ENCODE measurements at regions not wholly inside any gene's neighbourhood (a gene's known extent, or its start where the extent isn't known, plus 50 kb on each side); places are given as distances from the start of the nearest gene placed in this dataset.

DNA sequence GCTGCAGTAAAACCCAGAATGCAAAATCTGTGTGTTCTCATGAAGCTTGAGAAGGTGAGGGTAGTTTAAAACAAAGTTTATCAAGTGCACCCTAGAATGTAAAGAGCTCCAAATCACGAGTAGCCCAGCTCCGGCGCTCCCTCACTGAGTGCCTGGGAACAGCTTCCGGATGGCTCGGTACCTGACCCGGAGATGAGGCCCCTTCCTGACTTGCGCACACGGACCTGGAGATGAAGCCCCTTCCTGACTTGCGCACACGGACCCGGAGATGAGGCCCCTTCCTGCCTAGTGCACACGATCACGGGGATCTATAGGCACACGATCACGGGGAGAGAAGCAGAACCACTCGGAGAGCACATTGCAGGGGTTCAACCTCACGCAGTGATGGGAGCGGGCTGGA is 322.1 kb upstream of the RNF32 start:
- Histone ChIP-seq H3K27me3 (ENCODE audit: insufficient read depth) (no peaks in the 10 kb centered on the region), H3K4me3 (no peak overlapping the region), H2AFZ (no peak overlapping the region), H3K4me1 (ENCODE audit: insufficient read depth) (no peaks in the 10 kb centered on the region), H3K79me2 (replicated peaks; ENCODE audit: insufficient read depth) (no peaks in the 10 kb centered on the region), H3K36me3 (ENCODE audit: insufficient read depth) (no peaks in the 10 kb centered on the region; the same call in 1 of the 2 replicates), H3F3A (replicated peaks; ENCODE audit: low read depth) (no peaks in the 10 kb centered on the region), H3K27ac (ENCODE audit: low read depth) (no peak overlapping the region), H3K9me2 (ENCODE audit: insufficient read depth) (no peaks in the 10 kb centered on the region), H3K4me2 (no peak overlapping the region), H4K20me1 (replicated peaks; ENCODE audit: insufficient read depth) (no peaks in the 10 kb centered on the region)
- TF ChIP-seq, protein P1, sequence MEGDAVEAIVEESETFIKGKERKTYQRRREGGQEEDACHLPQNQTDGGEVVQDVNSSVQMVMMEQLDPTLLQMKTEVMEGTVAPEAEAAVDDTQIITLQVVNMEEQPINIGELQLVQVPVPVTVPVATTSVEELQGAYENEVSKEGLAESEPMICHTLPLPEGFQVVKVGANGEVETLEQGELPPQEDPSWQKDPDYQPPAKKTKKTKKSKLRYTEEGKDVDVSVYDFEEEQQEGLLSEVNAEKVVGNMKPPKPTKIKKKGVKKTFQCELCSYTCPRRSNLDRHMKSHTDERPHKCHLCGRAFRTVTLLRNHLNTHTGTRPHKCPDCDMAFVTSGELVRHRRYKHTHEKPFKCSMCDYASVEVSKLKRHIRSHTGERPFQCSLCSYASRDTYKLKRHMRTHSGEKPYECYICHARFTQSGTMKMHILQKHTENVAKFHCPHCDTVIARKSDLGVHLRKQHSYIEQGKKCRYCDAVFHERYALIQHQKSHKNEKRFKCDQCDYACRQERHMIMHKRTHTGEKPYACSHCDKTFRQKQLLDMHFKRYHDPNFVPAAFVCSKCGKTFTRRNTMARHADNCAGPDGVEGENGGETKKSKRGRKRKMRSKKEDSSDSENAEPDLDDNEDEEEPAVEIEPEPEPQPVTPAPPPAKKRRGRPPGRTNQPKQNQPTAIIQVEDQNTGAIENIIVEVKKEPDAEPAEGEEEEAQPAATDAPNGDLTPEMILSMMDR (conservative IDR thresholded peaks at IDR 0.05; ENCODE audit: low read depth in 2 of 2): no peak
- Mint-ChIP-seq H3K4me1 (no peaks in the 10 kb centered on the region), H3K9me3 (peaks cover 5% of the 10 kb centered on the region; the same call in 2 of the 3 replicates), H3K36me3 (ENCODE audit: low read depth) (no peaks in the 10 kb centered on the region), H3K27ac (no peak overlapping the region), H3K4me3 (no peak overlapping the region), H3K27me3 (ENCODE audit: insufficient read depth, low read depth, poor library complexity) (peaks cover 3% of the 10 kb centered on the region)
- DNase-seq (ENCODE audit: low spot score) (no peak), ATAC-seq (no peak)

GRCh38 chr7:156309016-156309620 is 331.5 kb upstream of the RNF32 start:
- Mint-ChIP-seq H3K4me3 (no peak overlapping the region), H3K36me3 (ENCODE audit: low read depth) (no peaks in the 10 kb centered on the region), H3K9me3 (no peaks in the 10 kb centered on the region), H3K27me3 (ENCODE audit: insufficient read depth, low read depth, poor library complexity) (peaks cover 3% of the 10 kb centered on the region), H3K4me1 (peaks cover 6% of the 10 kb centered on the region; the same call in 2 of the 3 replicates), H3K27ac (no peak overlapping the region)
- DNase-seq (ENCODE audit: low spot score): no peak
- no peaks in the 10 kb centered on the region for H3K4me1 ChIP-seq (ENCODE audit: insufficient read depth)
- H3K36me3 ChIP-seq (ENCODE audit: insufficient read depth): no peaks in the 10 kb centered on the region
- H3K4me2 ChIP-seq: no peak overlapping the region
- H2AFZ ChIP-seq: no peak overlapping the region
- ATAC-seq: no peak
- no peaks in the 10 kb centered on the region for H3K79me2 ChIP-seq (replicated peaks; ENCODE audit: insufficient read depth)
- H3K27ac ChIP-seq (ENCODE audit: low read depth): no peak overlapping the region
- H4K20me1 ChIP-seq (replicated peaks; ENCODE audit: insufficient read depth): no peaks in the 10 kb centered on the region
- H3F3A ChIP-seq (replicated peaks; ENCODE audit: low read depth): no peaks in the 10 kb centered on the region
- H3K27me3 ChIP-seq (ENCODE audit: insufficient read depth): no peaks in the 10 kb centered on the region
- no peak overlapping the region for H3K4me3 ChIP-seq
- no peaks in the 10 kb centered on the region for H3K9me2 ChIP-seq (ENCODE audit: insufficient read depth)
- no peak for TF ChIP-seq JUNB (IDR thresholded peaks at IDR 0.05; ENCODE audit: unreplicated experiment)
- TF ChIP-seq ZNF114 (CRISPR knock-in tag; IDR thresholded peaks at IDR 0.05): no peak
- no peak for TF ChIP-seq CREB1 (CRISPR knock-in tag; IDR thresholded peaks at IDR 0.05; ENCODE audit: low read depth)
- no peak for TF ChIP-seq ETS1 (IDR thresholded peaks at IDR 0.05)
- TF ChIP-seq, protein P1 (conservative IDR thresholded peaks at IDR 0.05; ENCODE audit: low read depth in 2 of 2): no peak
- TF ChIP-seq, protein P2, sequence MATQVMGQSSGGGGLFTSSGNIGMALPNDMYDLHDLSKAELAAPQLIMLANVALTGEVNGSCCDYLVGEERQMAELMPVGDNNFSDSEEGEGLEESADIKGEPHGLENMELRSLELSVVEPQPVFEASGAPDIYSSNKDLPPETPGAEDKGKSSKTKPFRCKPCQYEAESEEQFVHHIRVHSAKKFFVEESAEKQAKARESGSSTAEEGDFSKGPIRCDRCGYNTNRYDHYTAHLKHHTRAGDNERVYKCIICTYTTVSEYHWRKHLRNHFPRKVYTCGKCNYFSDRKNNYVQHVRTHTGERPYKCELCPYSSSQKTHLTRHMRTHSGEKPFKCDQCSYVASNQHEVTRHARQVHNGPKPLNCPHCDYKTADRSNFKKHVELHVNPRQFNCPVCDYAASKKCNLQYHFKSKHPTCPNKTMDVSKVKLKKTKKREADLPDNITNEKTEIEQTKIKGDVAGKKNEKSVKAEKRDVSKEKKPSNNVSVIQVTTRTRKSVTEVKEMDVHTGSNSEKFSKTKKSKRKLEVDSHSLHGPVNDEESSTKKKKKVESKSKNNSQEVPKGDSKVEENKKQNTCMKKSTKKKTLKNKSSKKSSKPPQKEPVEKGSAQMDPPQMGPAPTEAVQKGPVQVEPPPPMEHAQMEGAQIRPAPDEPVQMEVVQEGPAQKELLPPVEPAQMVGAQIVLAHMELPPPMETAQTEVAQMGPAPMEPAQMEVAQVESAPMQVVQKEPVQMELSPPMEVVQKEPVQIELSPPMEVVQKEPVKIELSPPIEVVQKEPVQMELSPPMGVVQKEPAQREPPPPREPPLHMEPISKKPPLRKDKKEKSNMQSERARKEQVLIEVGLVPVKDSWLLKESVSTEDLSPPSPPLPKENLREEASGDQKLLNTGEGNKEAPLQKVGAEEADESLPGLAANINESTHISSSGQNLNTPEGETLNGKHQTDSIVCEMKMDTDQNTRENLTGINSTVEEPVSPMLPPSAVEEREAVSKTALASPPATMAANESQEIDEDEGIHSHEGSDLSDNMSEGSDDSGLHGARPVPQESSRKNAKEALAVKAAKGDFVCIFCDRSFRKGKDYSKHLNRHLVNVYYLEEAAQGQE (IDR thresholded peaks at IDR 0.05; ENCODE audit: unreplicated experiment): no peak
- TF ChIP-seq NANOG (IDR thresholded peaks at IDR 0.05; ENCODE audit: borderline replicate concordance): no peak
- no peak for TF ChIP-seq ZNF331 (CRISPR knock-in tag; IDR thresholded peaks at IDR 0.05; ENCODE audit: low read depth)
- TF ChIP-seq EZH2phosphoT487 (IDR thresholded peaks at IDR 0.05; ENCODE audit: unreplicated experiment): no peak
- no peak for TF ChIP-seq STAT1 (IDR thresholded peaks at IDR 0.05; ENCODE audit: unreplicated experiment)

All from GM23338 (cell line).